ENCODE measurements at regions not wholly inside any gene's neighbourhood (a gene's known extent, or its start where the extent isn't known, plus 50 kb on each side); places are given as distances from the start of the nearest gene placed in this dataset.
"Not testable (repeated sequence)": the region's sequence is repeated elsewhere in the genome, so short reads cannot be mapped to it uniquely, and the experiment has no call there.

GRCh38 chr5:43926923-43927322 is 323.9 kb downstream of the NNT start:
- DNase-seq (ENCODE audit: low spot score), result no peak

GRCh38 chr5:43920422-43920821 is 317.4 kb downstream of the NNT start:
- DNase-seq (ENCODE audit: low spot score), result no peak

- no peak for DNase-seq (ENCODE audit: low spot score)
Observed at GRCh38 chr5:43917925-43918324, 314.9 kb downstream of the NNT start.

DNA sequence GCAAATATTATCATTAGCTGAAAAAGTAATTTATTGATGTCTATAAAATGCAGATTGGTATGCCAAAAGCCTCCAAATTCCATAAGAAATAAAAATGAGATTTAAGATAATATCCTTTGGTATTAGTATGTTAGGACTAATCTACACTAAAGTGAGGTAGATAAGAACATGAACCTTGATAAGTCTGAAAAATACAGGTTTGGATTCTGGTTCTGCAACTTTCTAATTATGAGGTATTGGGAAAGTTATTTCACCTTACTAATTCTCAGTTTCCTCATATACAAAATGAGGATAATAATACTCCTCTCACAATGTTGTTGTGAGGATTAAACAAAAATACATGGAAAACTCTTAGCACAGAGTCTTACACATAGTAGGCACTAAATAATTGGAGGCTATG is 300.1 kb downstream of the NNT start:
- DNase-seq (ENCODE audit: low spot score), result no peak

DNA sequence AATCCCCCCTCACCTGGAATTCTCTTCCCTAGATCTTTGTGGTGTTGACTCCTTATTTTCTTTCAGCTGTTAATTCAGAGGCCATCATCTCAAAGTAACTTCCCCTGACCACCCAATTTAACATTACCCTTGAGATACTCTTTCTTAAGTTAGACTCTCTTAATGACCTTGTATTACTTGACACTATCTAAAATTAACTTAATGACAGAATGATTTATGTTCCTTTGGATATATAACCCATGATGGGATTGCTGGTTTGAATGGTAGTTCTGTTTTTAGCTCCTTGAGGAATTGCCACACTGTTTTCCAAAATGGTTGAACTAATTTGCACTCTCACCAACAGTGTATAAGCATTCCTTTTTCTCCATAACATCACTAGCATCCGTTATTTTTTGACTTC is 298.0 kb downstream of the NNT start:
- DNase-seq (ENCODE audit: low spot score), result no peak

DNA sequence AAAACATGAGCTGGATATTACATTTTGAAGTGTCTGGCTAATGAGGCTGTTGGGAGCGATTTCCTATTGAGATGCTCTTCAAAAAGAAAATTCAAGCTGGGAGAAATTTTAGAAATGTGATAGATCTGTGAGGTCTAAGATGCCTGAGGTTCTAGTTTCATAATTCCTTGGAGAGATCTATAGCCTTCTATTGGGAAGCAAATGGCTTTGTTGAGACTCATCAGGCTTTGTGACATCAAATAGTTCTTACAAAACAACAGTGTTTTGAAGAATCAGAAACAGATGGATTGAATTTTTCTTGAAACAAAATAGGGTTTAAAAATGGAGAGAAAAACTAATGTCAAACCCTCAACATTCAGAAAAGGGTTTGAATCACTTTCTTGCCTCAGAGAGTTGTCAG is 292.9 kb downstream of the NNT start:
- no peak for DNase-seq (ENCODE audit: low spot score)

GRCh38 chr5:43893951-43894684 is 291.1 kb downstream of the NNT start:
- DNase-seq (ENCODE audit: low spot score), result no peak

DNA sequence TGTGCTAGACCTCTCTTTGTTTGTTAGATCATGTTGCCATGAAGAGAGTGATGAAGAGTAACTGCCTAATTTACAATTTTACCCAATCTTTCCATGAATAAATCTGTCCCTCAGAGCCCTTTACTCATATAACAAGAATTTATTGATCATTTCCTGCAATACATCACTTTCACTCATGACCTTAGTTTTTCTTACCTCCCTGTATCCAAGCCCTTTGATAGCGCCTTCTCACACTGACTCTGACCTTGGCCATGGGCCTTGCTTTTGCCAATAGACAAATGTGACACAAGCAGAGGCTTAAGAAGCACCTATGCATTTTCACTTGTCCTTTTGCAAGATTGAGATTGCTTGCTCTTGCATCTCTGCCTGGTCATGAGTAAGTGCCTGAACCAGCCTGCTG is 288.1 kb downstream of the NNT start:
- DNase-seq (ENCODE audit: low spot score), result no peak

DNA sequence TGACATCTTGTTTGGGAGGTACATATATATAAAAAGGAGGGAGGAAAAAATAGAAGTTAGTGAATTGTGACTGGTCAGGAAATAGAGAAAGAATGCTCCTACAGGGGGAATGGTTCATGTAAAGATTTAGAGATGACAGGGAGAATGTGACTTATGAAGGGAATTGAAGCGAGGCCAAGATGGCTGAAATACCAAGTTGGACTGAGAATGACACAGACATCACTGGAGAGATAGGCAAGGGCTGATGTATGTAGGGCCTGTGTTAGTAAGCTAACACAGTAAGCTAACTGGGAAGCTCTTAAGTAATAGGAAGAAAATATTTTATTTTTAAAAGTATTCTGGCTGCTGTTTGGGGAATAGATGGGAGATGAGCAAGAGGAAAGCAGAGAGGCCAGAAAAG is 286.3 kb downstream of the NNT start:
- DNase-seq (ENCODE audit: low spot score), result no peak

- DNase-seq (ENCODE audit: low spot score), result no peak
Observed at GRCh38 chr5:43875741-43876140, 272.8 kb downstream of the NNT start.

- DNase-seq (ENCODE audit: low spot score), result no peak
Observed at GRCh38 chr5:43874772-43875171, 271.8 kb downstream of the NNT start.

DNA sequence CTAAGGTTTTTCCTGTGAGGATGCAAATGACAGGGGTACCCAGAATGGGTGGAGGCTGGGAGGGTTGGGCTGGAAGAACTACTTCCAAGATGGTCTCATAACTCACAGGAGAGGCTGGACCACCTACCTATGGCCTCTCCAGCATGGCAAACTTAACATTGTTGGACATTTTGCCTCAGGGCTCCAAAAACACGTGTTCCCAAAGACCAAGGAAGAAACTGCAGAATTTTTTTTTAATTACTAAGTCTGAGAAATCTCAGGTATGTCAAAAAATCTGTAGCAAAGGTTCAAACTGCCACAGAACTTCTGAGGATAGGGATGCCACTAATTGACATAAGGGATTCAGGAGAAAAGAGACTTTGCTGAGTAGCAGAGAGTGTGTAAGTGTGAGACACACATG is 270.8 kb downstream of the NNT start:
- DNase-seq (ENCODE audit: low spot score), result no peak

DNA sequence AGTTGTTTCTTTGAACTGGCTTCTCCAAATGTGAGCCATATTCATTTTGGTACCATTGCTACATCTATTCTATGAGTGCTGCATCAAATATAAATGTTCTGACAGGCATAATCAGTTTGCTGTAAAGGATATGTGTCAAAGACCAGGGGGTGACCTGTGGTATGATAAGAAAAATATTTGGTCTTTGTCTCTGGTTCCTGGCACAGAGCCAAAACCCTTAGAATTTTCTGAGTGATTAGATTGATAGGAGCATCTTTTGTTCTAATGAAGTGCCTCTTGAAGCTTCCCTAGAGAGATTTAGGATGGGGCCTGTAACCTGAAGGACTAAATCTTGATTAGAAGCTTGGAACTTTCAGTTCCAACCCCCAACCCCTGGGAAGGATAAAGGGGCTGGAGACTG is 256.3 kb downstream of the NNT start:
- no peak for DNase-seq (ENCODE audit: low spot score)

DNA sequence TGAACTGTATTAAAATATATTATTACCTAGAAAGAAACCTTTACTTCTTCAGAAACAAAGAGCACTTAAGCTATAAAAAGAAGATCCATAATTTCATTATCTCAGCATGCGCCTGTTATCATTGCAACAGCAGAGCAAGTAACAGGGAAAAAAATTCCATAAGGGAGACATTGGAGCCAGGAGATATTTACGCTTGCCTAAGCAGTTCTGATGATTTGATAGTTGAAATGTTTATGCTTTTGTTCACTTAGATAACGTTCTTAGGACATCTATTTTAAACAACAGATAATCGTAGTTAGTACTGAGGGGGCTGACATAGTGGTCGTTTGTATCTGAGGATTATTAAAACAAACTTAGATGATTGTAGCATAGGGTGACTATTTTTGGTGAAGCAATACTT is 252.5 kb downstream of the NNT start:
- no peak for DNase-seq (ENCODE audit: low spot score)

DNA sequence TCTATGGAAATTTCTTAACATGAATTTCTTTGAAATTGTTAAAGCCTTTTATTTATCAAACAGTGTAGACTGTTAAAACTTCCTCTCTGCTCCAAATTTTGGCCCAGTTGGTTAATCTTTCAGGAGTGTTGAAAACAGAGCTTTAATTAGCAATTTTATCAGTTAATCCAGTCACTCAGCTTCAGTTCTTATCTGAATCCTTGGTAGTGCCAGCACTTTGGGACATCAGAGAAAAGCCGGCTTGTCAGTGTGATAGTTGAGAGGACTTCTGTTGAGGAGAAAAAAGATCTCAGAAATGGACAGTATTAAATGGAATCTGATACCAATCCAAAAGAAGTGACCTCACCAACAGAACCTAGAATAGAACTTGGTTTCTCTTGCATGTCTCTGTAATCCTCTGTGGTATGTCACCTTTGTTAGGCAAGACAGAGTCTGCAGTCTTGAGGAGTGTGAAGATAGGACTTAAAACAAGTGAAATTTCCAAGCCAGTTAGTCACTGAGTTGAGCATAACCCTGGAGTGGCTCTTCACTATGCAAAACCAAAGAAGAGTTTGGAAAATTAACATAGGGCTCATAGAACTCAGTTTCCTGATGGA is 251.8 kb downstream of the NNT start:
- DNase-seq (ENCODE audit: low spot score), result no peak

- no peak for DNase-seq (ENCODE audit: low spot score)
Observed at GRCh38 chr5:43852279-43852678, 249.3 kb downstream of the NNT start.

GRCh38 chr5:43851741-43852140 is 248.8 kb downstream of the NNT start:
- no peak for DNase-seq (ENCODE audit: low spot score)

- no peak for DNase-seq (ENCODE audit: low spot score)
Observed at GRCh38 chr5:43840424-43841125, 237.6 kb downstream of the NNT start.

GRCh38 chr5:43839218-43839617 is 236.2 kb downstream of the NNT start:
- no peak for DNase-seq (ENCODE audit: low spot score)

- DNase-seq (ENCODE audit: low spot score), result no peak
Observed at GRCh38 chr5:43837996-43838395, 235.0 kb downstream of the NNT start.

DNA sequence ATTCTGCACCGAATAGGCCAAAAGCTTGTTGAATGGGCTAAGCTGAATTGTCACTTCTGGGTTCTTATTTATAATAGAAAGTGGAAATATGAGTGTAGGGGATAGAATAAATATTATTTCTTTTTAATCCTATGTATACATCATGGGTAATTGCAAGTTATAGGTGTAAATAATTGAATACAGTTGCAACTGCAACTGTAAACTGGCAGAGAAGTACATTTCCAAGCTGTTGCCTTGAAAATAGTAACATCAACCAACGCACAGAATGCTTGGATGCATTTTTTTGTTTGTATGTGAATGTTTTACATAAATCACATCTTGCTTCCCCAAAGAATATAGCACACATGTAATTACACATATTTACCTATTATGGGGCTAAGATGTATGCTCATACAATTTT is 234.1 kb downstream of the NNT start:
- no peak for DNase-seq (ENCODE audit: low spot score)

DNA sequence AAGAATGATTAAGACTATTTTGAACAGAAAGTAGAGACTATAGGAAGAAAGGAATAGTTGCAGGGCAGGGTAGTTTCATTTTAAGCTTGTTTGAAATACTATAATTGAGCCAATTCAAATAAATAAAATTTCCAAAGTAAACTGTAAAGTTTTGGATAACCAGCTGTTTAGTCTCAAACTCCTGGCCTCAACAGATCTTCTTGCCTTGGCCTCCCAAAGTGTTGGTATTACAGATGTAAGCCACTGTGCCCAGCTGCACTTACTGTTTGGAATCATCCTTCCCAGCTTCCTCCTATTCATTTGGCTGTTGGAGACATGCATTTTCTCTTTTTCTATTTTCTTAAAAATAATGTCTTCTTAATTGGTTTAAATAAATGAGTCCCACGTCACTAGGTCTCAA is 231.0 kb downstream of the NNT start:
- no peak for DNase-seq (ENCODE audit: low spot score)

GRCh38 chr5:43824325-43824964 is 221.5 kb downstream of the NNT start:
- DNase-seq (ENCODE audit: low spot score), result not testable (repeated sequence)

Measured in ecto neural progenitor cell (in vitro differentiated cells).